ENCODE measurements at regions not wholly inside any gene's neighbourhood (a gene's known extent, or its start where the extent isn't known, plus 50 kb on each side); places are given as distances from the start of the nearest gene placed in this dataset.

DNA sequence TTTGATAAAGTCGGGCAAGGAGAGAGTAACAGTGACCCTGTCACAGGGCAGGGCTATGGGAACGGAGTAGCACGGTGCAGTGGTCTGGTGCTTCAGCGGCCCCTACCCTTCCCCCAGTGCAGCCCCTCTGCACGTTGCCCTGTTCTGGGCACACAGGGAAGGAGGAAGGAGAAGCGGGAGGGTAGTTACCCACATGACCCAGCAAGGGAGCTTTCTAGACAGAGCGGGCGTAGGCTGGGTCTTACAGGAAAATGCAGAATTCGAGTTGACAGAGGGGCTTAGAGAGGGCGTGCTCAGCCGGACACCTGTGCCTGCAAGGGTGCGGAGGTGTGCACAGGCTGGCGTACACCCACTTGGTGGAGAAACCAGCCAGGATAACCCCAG lies 341.2 kb downstream of the NPHP4 start:
- ChIA-PET POLR2A (no interaction called here), CTCF (no interaction called here)
- TF ChIP-seq LEF1 (IDR thresholded peaks at IDR 0.05; ENCODE audit: borderline replicate concordance): no peak
- TF ChIP-seq HDGF (IDR thresholded peaks at IDR 0.05; ENCODE audit: borderline replicate concordance): no peak
- TF ChIP-seq FOXK2 (IDR thresholded peaks at IDR 0.05): no peak
- TF ChIP-seq SUZ12 (IDR thresholded peaks at IDR 0.05): no peak
- TF ChIP-seq L3MBTL2 (conservative IDR thresholded peaks at IDR 0.05): no peak
- TF ChIP-seq TARDBP (IDR thresholded peaks at IDR 0.05): no peak
- TF ChIP-seq BHLHE40 (IDR thresholded peaks at IDR 0.05; ENCODE audit: borderline replicate concordance): no peak
- TF ChIP-seq CTBP1 (IDR thresholded peaks at IDR 0.05; ENCODE audit: borderline replicate concordance): no peak
- DNase-seq (ENCODE audit: extremely low spot score): no peak

DNA sequence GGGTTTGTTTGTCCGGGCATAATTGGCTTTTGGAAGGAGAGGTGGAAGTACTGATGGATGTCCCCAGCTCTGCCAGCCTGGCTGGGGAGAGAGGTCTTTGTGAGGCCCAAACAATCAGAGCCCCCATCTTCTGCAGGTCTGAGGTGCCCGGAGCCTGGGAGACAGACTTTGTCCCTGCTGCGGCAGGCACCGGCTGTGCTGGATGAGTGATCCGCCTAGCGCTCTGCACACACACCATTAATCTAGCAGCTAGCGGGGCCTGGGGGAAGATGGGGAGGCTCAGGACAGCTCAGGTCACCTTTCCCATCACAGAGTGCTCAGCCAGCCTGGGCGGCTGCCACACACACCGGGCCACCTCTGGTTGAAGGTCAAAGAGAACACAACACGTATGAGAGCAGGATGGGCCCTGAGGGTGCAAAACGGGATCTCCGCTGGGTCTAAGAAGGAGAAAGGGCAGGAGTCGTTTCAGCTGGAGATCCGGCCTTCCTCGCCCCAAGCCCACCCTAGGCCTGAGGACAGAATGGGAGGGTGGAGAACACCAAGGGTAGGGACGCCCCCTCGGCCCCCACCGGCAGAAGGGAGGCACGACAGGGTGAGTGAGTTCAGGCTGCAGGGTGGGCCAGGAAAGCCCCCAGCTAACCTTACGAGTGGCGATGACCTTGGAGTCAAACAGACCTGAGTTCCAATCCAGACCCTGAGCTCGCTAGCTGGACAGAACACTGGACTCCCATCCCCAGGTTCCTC lies 341.8 kb downstream of the NPHP4 start:
- CTCF ChIA-PET: no interaction called here
- POLR2A ChIA-PET: no interaction called here

DNA sequence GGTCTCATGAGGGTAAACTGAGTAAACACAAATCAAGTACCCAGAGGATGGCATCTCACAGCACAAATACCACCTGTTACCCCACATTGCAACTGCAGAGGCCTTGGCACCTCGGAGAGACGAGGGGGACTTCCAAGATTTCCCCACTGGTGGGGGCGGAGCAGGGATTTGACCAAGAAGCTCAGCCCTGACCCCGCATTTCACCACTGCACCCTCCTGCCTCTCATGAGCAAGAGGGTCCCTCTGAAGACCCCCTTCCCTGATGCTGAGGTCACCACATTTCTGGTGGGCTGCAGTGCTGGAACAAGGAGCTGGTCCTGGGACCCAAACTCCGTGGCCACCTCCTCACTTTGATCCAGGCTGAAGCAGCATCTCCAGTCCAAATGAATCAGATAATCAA lies 342.4 kb downstream of the NPHP4 start:
- TF ChIP-seq L3MBTL2 (conservative IDR thresholded peaks at IDR 0.05) (no peak), ZNF384 (IDR thresholded peaks at IDR 0.05) (no peak), SP1 (IDR thresholded peaks at IDR 0.05) (no peak), NFRKB (IDR thresholded peaks at IDR 0.05) (no peak), FOXA1 (IDR thresholded peaks at IDR 0.05) (no peak), FOXM1 (IDR thresholded peaks at IDR 0.05; ENCODE audit: borderline replicate concordance) (no peak), LEF1 (IDR thresholded peaks at IDR 0.05; ENCODE audit: borderline replicate concordance) (no peak), BHLHE40 (IDR thresholded peaks at IDR 0.05; ENCODE audit: borderline replicate concordance) (no peak), FOXK2 (IDR thresholded peaks at IDR 0.05) (no peak), ELF4 (IDR thresholded peaks at IDR 0.05) (no peak), CTBP1 (IDR thresholded peaks at IDR 0.05; ENCODE audit: borderline replicate concordance) (no peak), ARNT (IDR thresholded peaks at IDR 0.05) (no peak), HDGF (IDR thresholded peaks at IDR 0.05; ENCODE audit: borderline replicate concordance) (no peak), TARDBP (IDR thresholded peaks at IDR 0.05) (no peak), SUZ12 (IDR thresholded peaks at IDR 0.05) (no peak)
- TF ChIP-seq, protein P1, sequence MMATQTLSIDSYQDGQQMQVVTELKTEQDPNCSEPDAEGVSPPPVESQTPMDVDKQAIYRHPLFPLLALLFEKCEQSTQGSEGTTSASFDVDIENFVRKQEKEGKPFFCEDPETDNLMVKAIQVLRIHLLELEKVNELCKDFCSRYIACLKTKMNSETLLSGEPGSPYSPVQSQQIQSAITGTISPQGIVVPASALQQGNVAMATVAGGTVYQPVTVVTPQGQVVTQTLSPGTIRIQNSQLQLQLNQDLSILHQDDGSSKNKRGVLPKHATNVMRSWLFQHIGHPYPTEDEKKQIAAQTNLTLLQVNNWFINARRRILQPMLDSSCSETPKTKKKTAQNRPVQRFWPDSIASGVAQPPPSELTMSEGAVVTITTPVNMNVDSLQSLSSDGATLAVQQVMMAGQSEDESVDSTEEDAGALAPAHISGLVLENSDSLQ (IDR thresholded peaks at IDR 0.05): no peak
- ChIA-PET POLR2A (no interaction called here), CTCF (no interaction called here)
- no peak for DNase-seq (ENCODE audit: extremely low spot score)

More for the DNA sequence above, 341.8 kb downstream of the NPHP4 start:
- no peak for DNase-seq (ENCODE audit: extremely low spot score)
- TF ChIP-seq ZNF384 (IDR thresholded peaks at IDR 0.05) (no peak), TARDBP (IDR thresholded peaks at IDR 0.05) (no peak), HDGF (IDR thresholded peaks at IDR 0.05; ENCODE audit: borderline replicate concordance) (no peak)
- TF ChIP-seq, protein P1 (IDR thresholded peaks at IDR 0.05): no peak

DNA sequence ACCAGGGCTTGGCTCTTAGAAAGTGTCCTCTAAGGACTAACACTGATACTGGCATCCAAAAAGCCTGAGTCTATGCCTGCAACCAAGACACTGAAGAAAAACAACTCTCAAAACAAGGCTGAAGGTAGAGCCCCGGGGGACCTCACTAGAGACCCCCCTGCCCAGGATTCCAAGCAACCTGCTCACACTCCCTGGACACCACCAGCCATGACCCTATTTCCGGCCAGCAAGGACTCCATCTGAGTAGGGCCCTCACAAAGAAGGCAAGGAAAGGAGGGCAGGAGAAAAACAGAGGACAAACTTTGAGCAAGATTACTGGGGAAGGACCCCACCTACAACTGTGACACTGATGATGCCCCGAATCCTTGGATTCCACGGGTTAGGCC lies 343.1 kb downstream of the NPHP4 start:
- POLR2A ChIA-PET: no interaction called here

DNA sequence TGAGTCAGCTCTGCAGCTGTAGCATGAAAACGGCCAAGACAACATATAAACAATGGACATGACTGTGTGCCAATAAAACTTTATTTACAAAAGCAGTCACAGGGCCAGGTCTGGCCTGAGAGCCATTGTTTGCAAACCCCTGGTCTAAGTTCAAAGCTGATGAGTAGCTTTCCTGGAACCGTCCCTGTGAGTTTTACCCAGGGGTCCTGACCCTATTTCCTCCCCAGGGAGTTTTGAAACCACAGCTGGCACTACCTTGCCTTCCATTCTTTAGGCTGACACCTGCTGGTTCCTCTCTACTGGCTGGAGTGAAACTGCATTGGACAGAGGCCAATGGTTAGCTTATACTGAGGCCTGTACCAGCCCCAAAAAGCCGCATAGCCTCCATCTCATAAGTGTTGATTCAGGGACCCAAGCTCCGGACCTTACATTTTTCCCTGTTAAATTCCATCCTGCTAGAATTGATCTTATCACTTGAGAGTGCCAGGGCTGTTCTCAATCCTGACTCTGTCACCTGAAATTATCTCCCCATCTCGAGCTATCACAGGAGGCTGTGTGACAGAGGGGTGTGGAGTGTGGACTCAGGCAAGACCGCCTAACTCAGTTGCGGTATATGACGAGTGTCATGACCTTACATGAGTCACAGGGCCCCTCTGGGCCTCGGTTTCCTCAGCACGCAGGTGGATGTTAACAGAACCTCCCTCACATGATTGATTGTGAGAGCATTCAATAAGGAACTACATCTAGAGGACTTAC lies 343.6 kb downstream of the NPHP4 start:
- DNase-seq (ENCODE audit: extremely low spot score): no peak
- ChIA-PET CTCF (no interaction called here), POLR2A (no interaction called here)
- TF ChIP-seq ELF4 (IDR thresholded peaks at IDR 0.05): no peak

More for the DNA sequence above, 343.1 kb downstream of the NPHP4 start:
- TF ChIP-seq HDGF (IDR thresholded peaks at IDR 0.05; ENCODE audit: borderline replicate concordance) (no peak), SUZ12 (IDR thresholded peaks at IDR 0.05) (no peak), CTBP1 (IDR thresholded peaks at IDR 0.05; ENCODE audit: borderline replicate concordance) (no peak), FOXK2 (IDR thresholded peaks at IDR 0.05) (no peak), BHLHE40 (IDR thresholded peaks at IDR 0.05; ENCODE audit: borderline replicate concordance) (no peak), TARDBP (IDR thresholded peaks at IDR 0.05) (no peak), SP1 (IDR thresholded peaks at IDR 0.05) (no peak), L3MBTL2 (conservative IDR thresholded peaks at IDR 0.05) (no peak), FOXA1 (IDR thresholded peaks at IDR 0.05) (no peak), ZNF384 (IDR thresholded peaks at IDR 0.05) (no peak), LEF1 (IDR thresholded peaks at IDR 0.05; ENCODE audit: borderline replicate concordance) (no peak), ELF4 (IDR thresholded peaks at IDR 0.05) (no peak), ARNT (IDR thresholded peaks at IDR 0.05) (no peak), FOXM1 (IDR thresholded peaks at IDR 0.05; ENCODE audit: borderline replicate concordance) (no peak), NFRKB (IDR thresholded peaks at IDR 0.05) (no peak)
- TF ChIP-seq, protein P1 (IDR thresholded peaks at IDR 0.05): no peak
- DNase-seq (ENCODE audit: extremely low spot score): no peak
- CTCF ChIA-PET: no interaction called here

DNA sequence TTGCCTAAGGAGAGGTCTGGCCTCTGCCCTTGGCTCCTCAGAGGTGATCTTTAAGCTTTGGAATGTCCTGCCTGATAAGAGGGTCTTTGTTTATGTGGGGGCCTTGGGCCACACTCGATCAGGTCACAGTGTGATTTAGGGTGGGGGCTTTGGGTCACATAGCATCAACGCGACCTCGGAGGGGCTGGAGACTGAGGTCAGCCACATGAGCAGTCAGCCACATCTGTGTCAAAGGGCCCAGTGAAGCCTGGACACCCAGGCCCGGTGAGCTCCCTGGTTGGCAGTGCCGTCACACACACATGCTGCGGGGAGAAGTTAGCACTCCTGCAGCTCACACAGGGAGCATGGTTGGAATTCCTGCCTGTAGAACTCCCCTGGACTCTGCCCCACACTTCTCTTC lies 345.0 kb downstream of the NPHP4 start:
- no peak for DNase-seq (ENCODE audit: extremely low spot score)
- ChIA-PET POLR2A (no interaction called here), CTCF (no interaction called here)
- no peak for TF ChIP-seq BHLHE40 (IDR thresholded peaks at IDR 0.05; ENCODE audit: borderline replicate concordance)
- TF ChIP-seq FOXM1 (IDR thresholded peaks at IDR 0.05; ENCODE audit: borderline replicate concordance): no peak
- no peak for TF ChIP-seq LEF1 (IDR thresholded peaks at IDR 0.05; ENCODE audit: borderline replicate concordance)
- no peak for TF ChIP-seq HDGF (IDR thresholded peaks at IDR 0.05; ENCODE audit: borderline replicate concordance)
- no peak for TF ChIP-seq ARNT (IDR thresholded peaks at IDR 0.05)
- no peak for TF ChIP-seq CTBP1 (IDR thresholded peaks at IDR 0.05; ENCODE audit: borderline replicate concordance)
- no peak for TF ChIP-seq ELF4 (IDR thresholded peaks at IDR 0.05)
- no peak for TF ChIP-seq NFRKB (IDR thresholded peaks at IDR 0.05)
- TF ChIP-seq SP1 (IDR thresholded peaks at IDR 0.05): no peak
- no peak for TF ChIP-seq FOXK2 (IDR thresholded peaks at IDR 0.05)
- no peak for TF ChIP-seq ZNF384 (IDR thresholded peaks at IDR 0.05)
- no peak for TF ChIP-seq L3MBTL2 (conservative IDR thresholded peaks at IDR 0.05)
- no peak for TF ChIP-seq TARDBP (IDR thresholded peaks at IDR 0.05)
- TF ChIP-seq, protein P1 (IDR thresholded peaks at IDR 0.05): no peak
- no peak for TF ChIP-seq SUZ12 (IDR thresholded peaks at IDR 0.05)

Measured in HEK293T (cell line).